ENCODE measurements at regions not wholly inside any gene's neighbourhood (a gene's known extent, or its start where the extent isn't known, plus 50 kb on each side); places are given as distances from the start of the nearest gene placed in this dataset.

DNA sequence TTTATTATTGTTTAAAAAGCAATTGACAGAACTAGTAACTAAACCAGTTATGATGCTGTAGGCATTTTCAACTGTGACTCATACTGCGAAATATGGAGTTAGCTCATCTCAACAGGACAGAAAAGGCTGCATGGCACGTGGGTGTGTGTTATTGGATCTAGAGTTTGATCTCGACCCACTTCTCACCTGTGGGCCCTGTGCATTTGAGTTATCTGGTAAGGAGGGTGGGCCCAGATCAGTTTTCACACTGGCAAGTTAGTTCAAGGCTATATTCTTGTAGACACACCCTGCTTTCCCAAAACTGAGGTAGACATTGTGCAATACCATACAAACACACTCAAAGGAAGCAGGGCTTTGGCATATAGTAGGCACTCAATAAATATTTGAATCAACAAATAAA is 71.3 kb upstream of the PRDX6 start:
- DNase-seq: no peak

- DNase-seq: no peak
Observed at GRCh38 chr1:173406783-173407230, 70.3 kb upstream of the PRDX6 start.

DNA sequence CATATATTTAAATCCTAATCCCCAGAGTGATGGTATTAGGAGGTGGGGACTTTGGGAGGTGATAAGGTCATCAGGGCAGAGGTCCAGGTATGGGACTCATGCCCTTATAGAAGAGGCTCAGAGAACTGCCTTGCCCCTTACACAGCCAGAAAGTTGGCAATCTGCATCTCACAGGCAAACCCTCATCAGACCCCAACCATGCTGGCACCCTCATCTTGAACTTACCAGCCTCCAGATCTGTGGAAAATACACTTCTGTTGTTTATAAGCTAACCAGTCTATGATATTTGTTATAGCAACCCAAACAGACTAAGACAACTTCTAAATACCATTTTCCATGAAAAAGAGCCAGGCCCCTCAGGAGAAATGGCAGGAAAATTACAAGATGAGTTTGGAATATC is 69.3 kb upstream of the PRDX6 start:
- DNase-seq: no peak

GRCh38 chr1:173408886-173409285 is 68.2 kb upstream of the PRDX6 start:
- DNase-seq: no peak

GRCh38 chr1:173409613-173410012 is 67.5 kb upstream of the PRDX6 start:
- peak; percentile 22 for DNase-seq

GRCh38 chr1:173410133-173410793 is 66.9 kb upstream of the PRDX6 start:
- peak; percentile 61 for DNase-seq

DNA sequence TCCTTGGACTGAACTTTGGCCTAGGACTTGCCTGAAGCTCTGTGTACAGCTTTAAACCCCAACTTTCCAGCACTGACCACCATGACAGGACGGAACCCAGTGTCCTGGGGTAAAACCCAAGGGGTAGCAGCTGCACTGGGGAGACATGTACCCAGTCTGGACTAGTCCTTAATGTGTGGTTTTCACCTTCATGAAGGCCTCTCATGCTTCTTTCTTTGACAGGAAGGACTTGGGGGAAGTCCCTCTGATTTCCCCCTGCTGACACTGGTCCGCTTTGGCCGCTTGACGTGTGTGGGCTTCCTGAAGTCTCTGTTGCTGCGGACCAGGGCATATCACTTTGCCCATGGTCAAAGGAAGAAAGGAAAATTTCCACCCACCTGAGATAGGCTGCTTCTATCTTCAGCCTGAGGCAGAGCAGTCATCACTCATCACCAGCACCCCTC is 66.3 kb upstream of the PRDX6 start:
- DNase-seq: peak; percentile 13

DNA sequence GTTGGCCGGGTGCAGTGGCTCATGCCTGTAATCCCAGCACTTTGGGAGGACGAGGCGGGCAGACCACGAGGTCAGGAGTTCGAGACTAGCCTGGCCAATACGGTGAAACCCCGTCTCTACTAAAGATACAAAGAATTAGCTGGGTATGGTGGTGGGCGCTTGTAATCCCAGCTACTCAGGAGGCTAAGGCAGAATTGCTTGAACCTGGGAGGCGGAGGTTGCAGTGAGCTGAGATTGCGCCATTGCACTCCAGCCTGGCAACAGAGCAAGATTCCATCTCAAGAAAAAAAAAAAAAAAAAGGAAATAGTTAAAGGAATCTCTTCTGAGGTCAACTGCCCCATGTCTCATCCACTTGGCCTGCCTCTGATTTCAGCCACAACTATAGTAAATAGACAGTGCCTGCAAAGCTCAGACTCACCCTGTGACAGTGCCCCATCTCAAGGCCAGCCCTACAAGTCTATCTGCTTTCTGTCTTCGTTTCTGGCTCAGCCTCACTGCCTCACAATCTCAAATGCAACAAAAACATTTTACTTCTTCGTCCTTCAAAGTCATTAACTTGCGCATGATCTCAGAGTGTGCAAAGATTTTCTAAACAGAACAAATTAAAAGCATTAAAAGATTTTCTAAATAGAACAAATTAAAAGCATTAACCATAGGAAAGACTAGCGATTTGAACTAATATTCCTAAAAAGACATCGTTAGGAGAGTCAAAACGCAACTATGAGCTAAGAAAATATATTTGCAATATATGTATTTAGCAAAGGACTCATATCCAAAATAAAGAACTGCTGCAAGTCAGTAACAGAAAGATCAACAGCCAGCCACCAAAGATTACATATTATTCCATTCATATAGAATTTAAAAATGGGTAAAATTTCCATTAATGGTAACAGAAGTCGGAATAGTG is 65.0 kb upstream of the PRDX6 start:
- DNase-seq: no peak

- DNase-seq: no peak
Observed at GRCh38 chr1:173413271-173413707, 63.8 kb upstream of the PRDX6 start.

DNA sequence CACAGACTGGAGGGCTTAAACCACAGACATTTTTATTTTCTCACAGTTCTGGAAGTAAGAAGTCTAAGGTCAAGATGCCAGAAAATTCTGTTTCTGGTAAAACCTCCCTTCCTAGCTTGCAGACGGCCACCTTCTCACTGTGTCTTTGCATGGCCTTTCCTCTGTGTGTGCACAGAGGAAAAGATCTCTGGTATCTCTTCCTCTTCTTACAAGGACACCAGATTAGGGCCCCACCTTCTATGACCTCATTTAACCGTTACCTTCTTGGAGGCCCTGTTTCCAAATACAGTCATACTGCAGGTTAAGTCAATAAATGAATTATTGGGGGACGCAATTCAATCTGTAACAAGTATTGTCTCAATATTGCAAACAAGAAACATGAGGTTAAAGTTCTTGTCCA is 63.0 kb upstream of the PRDX6 start:
- DNase-seq: no peak

DNA sequence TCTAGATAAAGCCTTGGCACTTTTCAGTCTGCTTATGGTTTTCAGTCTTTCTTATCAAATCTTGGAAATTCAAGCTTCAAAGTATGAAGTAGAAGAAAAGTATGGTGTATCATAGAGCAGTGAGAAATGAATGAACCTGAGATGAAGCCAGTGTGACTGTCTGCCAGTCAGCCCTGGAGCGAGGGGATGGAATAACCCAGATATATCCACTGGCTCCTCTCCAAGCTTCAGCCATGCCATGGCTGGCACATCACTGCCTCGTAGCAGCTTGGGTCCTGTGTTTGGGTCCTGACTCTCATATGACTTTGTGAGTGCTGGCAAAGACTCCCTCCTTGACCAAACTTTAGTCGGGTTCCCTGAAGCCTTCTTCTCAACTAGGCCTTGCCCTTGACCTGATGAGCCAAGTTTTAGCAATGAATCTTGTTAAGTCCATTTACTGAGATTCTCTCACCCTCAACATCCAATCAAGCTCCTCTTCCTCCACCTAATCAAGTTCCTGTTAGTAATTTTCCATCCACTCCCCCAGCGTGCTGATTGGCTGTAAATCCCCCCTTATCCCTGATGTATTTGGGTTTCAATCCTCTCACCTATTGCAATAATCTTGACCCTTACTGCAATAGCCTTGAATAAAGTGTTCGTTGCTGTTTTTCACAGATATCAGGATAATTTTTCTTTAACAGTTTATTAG is 62.5 kb upstream of the PRDX6 start:
- DNase-seq: no peak

GRCh38 chr1:173415490-173415889 is 61.6 kb upstream of the PRDX6 start:
- no peak for DNase-seq

DNA sequence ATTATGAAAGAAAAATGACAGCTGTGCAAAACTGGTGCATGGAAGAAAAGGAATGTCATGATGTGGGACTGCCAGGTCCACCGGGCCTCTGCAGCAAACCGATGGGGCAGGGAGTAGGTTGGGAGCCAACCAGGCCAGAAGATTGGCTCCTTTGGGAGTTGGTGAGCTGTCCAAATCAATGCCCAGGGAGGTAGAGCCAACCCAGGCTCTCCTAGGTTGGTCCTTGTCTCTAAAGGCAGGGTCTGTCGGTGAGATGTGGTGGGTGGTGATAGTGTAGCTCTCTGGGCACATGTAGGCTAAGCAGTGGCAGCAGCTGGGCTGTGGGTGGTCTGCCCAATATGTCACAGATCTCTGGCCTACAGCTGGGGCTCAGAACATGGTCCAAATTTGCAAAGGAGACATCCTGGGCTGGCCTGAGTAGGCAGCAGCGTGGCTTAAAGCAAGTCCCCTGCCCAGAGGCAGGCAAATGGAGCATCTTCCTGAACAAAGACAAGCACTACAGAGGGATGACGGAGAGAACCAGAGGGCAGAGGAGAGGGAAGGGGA is 61.2 kb upstream of the PRDX6 start:
- no peak for DNase-seq

DNA sequence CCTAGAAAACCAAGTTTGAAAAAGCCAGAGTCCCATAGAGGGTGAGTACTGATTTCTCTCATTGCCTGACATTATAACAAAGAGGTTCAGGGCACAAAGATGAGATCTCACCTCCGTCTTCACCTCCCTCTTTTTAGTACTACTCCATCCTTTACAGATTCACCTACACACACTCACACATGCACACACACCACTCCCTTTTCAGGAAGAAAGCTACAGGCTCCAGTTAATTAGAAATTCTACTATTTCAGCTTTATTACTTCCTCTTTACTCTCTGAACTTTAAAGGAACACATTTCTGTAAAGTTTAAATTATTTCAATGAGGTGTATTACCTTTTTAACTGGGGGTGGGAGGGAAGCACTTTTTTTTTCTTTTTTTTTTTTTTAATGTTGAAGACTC is 59.6 kb upstream of the PRDX6 start:
- no peak for DNase-seq

DNA sequence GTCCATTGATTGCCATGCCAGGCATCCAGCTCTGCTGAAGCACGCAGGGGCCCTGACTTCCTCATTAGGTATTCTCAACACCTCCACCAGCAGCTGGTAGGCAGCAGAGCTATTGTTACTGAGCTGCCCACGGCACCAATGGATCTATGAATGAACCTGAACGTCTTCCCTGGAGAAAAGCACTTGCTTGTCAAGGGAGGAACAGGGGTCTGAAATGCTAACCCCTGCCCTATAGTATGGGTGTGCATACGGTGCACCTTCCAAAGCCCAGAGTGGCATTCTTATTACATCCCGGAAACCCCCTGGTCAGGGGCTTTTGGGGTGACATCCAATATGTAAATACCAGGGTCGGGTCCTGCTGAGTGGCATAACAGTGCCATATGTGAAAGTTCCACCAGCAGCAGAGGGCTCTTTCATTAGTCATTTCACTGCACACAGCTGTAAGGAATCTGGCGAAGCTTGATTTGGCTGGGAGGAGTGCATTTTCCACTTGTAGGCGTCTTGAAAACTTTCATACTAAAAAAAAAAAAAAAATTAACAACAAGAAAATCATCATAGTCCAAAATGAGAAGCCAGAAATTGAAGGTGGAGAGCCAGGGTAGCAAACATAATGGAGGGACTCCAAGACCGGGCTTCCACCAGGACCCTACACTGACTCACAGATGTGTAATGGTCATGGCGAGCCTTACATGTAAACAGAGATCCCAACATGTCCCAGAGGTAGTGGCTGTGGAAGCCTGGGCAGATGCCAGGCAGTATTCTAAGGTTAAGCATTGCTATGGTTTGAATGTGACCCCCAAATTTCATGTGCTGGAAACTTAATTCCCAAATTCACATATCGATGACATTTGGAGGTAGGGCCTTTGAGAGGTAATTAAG is 58.8 kb upstream of the PRDX6 start:
- DNase-seq: no peak

DNA sequence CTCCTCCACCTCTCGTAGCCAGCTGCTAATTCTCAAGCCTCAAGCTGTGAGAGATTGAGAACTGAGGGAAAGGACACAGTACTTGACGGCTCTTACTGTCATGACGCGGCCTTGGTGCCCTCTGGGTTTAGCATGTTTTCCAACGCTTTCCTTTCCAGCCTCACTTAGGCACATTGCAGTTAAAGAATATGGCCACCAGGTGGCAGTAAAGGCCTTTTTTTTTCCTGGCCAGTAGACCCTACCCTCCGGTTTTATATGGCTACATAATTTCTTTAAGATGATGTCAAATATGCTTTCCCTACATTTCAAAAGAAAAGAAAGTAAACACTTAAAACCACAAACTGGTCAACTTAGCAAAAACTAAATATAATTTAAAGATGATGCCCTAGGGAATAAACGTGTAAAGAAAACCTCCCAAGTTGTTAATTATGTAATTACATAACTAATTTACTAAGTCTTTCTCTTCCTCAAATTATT is 56.8 kb upstream of the PRDX6 start:
- DNase-seq: peak; percentile 69

GRCh38 chr1:173421286-173421685 is 55.8 kb upstream of the PRDX6 start:
- DNase-seq: no peak

GRCh38 chr1:173421789-173422188 is 55.3 kb upstream of the PRDX6 start:
- no peak for DNase-seq

- DNase-seq: no peak
Observed at GRCh38 chr1:173422456-173422976, 54.6 kb upstream of the PRDX6 start.

- DNase-seq: no peak
Observed at GRCh38 chr1:173423291-173423690, 53.8 kb upstream of the PRDX6 start.

DNA sequence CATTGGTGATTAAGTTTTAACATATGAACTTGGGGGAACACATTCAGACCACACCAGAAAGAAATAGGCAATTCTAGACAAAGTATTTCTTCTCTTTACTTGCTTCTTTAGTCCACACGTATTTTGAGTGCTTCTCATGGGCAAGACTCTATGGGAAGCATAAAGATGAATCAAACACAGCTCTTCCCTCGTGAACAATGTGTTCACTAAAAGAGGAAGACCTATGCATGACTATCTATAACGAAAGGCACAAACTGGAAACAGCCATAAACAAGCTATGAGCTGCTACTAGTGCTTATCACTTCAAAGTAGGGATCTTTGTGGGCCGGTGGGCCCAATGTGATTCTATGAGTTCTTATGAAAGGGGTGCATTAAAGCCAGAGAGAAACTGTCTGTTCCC is 53.0 kb upstream of the PRDX6 start:
- DNase-seq: no peak
